GM19035 (cell line): ENCODE measurements at regions not wholly inside any gene's neighbourhood (a gene's known extent, or its start where the extent isn't known, plus 50 kb on each side); places are given as distances from the start of the nearest gene placed in this dataset.
"Not testable (repeated sequence)": the region's sequence is repeated elsewhere in the genome, so short reads cannot be mapped to it uniquely, and the experiment has no call there.

Experiments used
- ATAC-seq: cut with Tn5 transposase; IDR thresholded peaks from one replicate; pipeline ENCODE4 v1.9.1; 2021; ENCODE audit not compliant: unreplicated experiment

GRCh38 chr10:21463436-21463835 is 62.0 kb downstream of the SKIDA1 start:
- ATAC-seq, result no peak

DNA sequence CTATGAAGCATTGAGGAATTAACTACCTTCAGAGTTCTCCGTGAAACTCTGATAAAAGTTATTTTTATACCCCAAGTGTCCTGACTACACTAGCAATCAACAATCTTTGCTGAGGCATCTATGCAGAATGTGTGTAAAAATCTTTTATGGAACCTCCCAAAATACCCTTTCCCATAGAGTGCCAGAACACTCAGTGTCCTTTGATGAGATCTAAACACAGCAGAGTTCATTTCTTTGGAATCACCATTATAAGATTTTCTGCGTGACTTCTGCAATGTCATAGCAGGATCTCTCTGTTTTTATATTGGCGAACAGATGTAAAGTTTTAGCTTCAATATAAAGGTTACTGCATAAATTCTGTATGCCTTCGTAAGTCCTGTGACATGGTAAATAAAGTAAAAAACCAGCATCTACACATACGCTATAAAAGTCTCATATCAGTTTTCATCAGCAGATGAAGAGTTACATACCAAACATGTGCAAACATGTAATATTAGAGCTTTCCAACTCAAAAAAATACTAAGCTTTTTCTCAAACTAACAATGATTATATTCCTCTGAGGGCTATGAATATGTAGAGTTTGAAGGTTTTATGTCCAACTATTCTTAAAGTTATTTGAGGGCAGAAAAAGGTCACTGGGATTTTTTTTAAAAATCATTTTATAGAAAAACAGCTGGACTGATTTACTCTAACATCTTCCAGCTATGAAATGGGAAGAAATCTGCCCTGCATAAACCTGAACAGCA is 67.2 kb downstream of the SKIDA1 start:
- ATAC-seq, result no peak

- ATAC-seq, result no peak
Measured at GRCh38 chr10:21456160-21456559, 69.3 kb downstream of the SKIDA1 start.

- ATAC-seq, result no peak
Measured at GRCh38 chr10:21452203-21452602, 73.3 kb downstream of the SKIDA1 start.

DNA sequence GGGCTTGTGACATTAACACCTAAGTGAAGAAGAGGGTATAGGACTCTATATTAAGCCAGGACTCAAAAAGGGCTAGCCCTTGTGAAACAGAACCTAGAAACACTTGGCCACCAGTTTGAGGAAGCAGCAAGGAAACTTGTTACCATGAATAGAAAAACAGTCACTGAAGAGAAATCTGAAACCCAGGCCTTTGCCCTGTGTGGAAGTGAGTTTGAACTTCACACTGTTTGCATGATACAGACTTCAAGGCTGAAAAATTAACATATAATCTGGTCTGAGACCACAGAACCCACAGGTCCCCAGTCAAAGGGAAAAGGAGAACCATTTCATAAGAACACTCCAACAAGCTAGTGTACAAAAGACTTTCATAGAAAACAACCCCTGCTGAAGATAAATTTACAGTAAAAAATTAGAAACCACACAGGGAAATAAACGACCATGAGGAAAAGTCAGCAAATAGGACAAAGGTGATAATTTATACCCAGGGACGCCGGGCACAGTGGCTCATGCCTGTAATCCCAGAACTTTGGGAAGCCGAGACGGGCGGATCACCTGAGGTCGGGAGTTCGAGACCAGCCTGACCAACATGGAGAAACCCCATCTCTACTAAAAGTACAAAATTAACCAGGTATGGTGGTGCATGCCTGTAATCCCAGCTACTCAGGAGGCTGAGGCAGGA is 76.1 kb downstream of the SKIDA1 start:
- ATAC-seq, result no peak

DNA sequence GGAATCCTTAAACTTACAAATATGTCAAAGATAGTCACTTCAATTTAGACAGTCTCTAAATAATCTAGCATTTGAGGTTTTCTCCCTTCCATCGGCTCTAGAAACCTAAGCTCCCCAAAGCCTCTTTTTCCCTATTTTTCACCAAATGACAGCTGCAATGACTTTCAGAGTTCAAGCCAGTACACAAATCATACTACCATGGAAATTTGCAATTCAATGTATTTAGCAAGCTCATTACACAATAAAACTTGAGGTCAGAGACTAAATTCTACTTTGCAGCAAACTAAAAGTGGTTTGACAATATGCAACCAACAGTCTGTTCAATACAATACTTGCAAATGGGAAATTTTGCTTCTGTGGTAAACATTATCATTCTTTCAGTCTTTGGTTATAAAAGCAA is 80.3 kb downstream of the SKIDA1 start:
- no peak for ATAC-seq

DNA sequence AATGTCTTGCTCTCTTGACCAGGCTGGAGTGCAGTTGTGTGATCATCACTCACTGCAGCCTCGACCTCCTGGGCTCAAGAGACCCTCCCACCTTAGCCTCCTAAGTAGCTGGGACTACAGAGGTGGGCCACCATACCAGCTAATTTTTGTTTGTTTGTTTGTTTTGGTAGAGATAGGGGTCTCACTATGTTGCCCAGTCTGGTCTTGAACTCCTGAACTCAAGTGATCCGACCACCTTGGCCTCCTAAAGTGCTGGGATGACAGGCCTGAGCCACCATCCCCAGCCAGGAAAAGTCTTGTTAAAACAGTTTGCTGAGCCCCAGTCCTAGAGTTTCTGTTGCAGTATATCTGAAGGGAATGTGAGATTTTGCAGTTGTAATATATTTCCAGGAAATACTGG is 83.9 kb downstream of the SKIDA1 start:
- ATAC-seq, result no peak

DNA sequence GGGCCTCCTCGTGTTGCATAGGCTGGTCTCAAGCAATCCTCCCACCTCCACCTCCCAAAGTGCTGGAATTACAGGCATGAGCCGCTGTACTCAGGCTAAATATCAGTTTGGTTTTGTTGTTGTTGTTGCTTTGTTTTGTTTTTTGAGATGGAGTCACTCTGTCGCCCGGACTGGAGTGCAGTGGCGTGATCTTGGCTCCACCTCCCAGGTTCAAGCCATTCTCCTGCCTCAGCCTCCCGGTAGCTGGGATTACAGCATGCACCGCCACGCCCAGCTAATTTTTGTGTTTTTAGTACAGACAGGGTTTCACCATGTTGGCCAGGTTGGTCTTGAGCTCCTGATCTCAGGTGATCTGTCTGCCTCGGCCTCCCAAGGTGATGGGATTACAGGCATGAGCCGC is 86.6 kb downstream of the SKIDA1 start:
- not testable (repeated sequence) for ATAC-seq

DNA sequence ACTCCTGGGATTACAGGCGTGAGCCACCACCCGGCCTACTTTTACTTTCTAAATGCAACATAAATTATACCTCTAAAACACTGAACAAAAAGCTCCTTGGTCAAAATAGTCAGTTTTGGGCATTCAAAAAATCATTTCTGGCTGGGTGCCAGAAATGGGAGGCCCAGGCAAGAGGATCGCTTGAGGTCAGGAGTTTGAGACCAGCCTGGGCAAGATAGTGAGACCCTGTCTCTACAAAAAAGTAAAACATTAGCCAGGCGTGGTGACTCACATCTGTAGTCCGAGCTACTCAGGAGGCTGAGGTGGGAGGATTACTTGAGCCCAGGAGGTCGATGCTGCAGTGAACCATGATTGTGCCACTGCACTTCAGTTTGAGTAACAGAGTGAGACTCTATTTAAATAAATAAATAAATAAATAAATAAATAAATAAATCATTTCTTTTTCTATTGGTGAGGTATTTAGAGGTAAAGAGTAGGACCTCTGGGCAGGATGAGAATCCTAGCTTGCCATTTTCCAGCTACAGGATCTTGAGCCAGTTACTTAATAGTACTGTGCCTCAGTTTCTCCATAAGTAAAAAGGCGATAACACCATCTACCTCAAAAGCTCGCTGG is 87.6 kb downstream of the SKIDA1 start:
- ATAC-seq, result no peak

DNA sequence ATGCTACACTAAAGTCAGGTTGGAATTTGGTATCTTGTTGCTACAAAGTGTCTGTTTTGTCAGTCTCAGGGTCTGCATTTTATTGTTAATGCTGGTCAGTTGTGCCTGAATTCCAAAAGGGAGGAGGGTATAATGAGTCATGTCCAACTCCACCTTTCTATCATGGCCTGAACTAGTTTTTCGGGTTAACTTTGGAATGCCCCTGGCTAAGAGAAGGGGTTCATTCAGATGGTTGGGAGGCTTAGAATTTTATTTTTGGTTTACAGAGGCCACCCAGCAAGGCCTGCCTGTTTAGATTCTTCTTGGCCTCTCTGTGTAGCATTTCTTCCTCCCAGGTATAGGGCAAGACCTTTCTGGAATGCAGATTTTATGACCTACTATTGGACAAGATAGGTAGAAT is 93.2 kb downstream of the SKIDA1 start:
- no peak for ATAC-seq

DNA sequence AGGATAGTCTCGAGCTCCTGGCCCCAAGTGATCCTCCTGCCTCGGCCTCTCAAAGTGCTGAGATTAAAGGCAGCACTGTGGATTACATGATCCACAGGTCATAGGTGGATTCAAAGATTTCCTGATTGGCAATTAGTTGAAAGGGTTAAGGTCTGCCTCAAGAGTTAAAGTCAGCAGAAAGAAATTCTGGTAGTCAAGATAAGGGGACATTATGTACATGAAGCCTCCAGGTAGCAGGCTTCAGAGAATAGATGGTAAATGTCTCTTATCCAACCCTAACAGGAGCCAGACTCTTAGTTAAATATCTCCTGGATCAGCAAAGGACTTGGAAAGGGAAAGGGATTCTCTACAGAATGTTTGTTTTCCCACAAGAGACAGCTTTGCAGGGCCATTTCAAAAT is 93.7 kb downstream of the SKIDA1 start:
- ATAC-seq, result no peak

GRCh38 chr10:21427804-21428481 is 97.5 kb downstream of the SKIDA1 start:
- ATAC-seq, result peak; percentile 47

DNA sequence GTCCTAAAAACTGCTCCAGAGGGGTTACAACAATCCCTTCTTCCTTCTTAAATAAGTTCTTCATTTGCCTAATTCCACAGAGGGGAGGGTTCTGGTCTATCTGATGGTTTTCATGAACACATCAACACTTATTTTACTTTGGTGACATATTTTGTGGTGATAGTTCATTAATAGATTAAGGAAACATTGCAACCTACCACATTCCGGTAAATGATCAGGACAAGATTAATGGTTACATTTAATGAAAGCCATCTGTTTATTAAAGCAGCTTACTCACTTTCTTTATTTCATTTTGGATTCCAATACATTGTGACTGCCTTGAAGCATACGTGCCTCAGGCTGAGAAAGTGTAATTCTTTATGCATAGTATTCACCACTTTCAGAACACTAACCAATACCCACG is 101.0 kb downstream of the SKIDA1 start:
- no peak for ATAC-seq

DNA sequence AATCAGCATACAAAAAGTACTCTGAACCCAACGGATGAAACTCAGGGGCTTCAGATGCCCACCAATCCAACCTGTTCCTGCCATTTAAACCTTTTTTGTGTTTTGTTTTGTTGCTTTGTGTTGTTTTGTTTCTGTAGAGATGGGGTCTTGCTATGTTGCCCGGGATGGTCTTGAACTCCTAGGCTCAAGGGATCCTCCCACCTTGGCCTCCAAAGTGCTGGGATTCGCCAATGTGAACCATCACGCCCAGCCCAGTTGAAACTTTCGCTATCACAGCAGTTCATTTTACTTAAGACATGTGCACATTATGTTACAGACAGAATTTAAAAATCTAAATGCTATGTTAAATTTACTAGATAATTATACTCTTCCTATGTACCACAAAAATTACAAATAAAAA is 101.6 kb downstream of the SKIDA1 start:
- no peak for ATAC-seq

GRCh38 chr10:21423338-21423737 is 102.1 kb downstream of the SKIDA1 start:
- ATAC-seq, result no peak

DNA sequence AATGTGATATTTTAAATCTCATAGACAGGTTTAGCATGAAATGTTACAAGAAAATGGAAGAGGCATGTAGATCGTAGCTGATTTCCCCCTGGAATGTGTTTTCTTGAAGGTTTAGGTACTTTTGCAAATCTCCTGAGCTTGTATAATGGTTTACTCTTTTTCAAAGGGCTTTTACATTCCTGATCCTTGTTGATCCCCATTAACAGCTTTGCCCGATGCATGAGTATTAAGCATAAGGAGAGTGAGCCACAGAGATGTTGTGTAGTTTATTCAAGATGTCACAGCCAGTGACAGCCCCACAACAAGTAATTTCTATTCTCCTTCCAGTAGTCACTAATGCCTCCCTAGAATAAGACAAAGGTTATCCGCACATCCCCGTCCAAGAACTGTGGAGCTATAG is 103.7 kb downstream of the SKIDA1 start:
- no peak for ATAC-seq

GRCh38 chr10:21421016-21421415 is 104.5 kb downstream of the SKIDA1 start:
- no peak for ATAC-seq

GRCh38 chr10:21418981-21419576 is 106.4 kb downstream of the SKIDA1 start:
- ATAC-seq, result not testable (repeated sequence)

- no peak for ATAC-seq
Measured at GRCh38 chr10:21417172-21417712, 108.2 kb downstream of the SKIDA1 start.

- no peak for ATAC-seq
Measured at GRCh38 chr10:21413680-21414079, 111.8 kb downstream of the SKIDA1 start.

DNA sequence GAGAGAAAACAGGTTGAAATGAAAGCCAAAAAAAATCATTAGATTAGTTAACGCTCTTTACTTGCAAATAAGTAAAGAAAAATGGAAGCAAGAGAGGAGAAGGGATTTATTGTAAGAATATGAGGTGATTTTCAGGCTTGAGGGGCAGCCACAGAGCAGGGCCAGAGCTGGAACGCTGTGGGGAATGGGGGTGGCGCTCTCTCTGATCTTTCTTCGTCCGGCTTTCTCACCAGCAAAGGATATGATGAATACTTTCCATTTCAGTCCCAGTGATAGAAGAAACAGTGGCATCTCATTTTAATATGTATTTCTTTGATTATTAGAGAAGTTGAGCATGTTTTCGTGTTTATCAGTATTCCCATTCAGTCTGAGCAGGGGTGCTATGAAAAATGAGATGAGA is 112.2 kb downstream of the SKIDA1 start:
- ATAC-seq, result no peak
